Liver (tissue), 8 donors: ENCODE measurements at regions not wholly inside any gene's neighbourhood (a gene's known extent, or its start where the extent isn't known, plus 50 kb on each side); places are given as distances from the start of the nearest gene placed in this dataset.
"Not testable (repeated sequence)": the region's sequence is repeated elsewhere in the genome, so short reads cannot be mapped to it uniquely, and the experiment has no call there.

Experiments used
- DNase-seq: peaks from one replicate; pipeline ENCODE4 v3.0.0-alpha.2; 2017; ENCODE audit warnings: low spot score
- H3K27ac ChIP-seq, 2 donors: one replicate each; pipeline ENCODE4 v1.7.0; 2013; ENCODE audit warnings: inconsistent platforms in 2 of 2, low read length in 2 of 2, control low read depth in 1 of 2, low read depth in 1 of 2, mild to moderate bottlenecking in 1 of 2
- H3K27me3 ChIP-seq, 4 donors: one replicate each; pipeline versions ENCODE4 v1.6.1 to v1.7.0; 2013; ENCODE audit warnings: low read length in 3 of 4, inconsistent platforms in 1 of 4, mild to moderate bottlenecking in 1 of 4, moderate library complexity in 1 of 4; ENCODE audit not compliant: control insufficient read depth in 4 of 4, insufficient read depth in 4 of 4
- H3K36me3 ChIP-seq, 4 donors: one replicate each; pipeline versions ENCODE4 v1.6.1 to v1.7.0; 2013; ENCODE audit warnings: low read length in 3 of 4, mild to moderate bottlenecking in 3 of 4, low read depth in 1 of 4, moderate library complexity in 1 of 4; ENCODE audit not compliant: control insufficient read depth in 4 of 4, insufficient read depth in 3 of 4
- H3K4me1 ChIP-seq, 4 donors: one replicate each; pipeline versions ENCODE4 v1.6.1 to v1.7.0; 2013; ENCODE audit warnings: low read length in 3 of 4, mild to moderate bottlenecking in 3 of 4, moderate library complexity in 1 of 4; ENCODE audit not compliant: control insufficient read depth in 4 of 4, insufficient read depth in 4 of 4
- H3K4me3 ChIP-seq, 3 donors: one replicate each; pipeline versions ENCODE4 v1.6.1 to v1.7.0; 2013; ENCODE audit warnings: low read length in 3 of 3, control low read depth in 1 of 3, low read depth in 1 of 3, mild to moderate bottlenecking in 1 of 3
- H3K9ac ChIP-seq, 2 donors: one replicate each; pipeline ENCODE4 v1.7.0; 2013; ENCODE audit warnings: low read length in 2 of 2, mild to moderate bottlenecking in 2 of 2, moderate library complexity in 2 of 2, control low read depth in 1 of 2, low read depth in 1 of 2
- H3K9me3 ChIP-seq, 4 donors: one replicate each; pipeline versions ENCODE4 v1.6.1 to v1.7.0; 2013; ENCODE audit warnings: low read length in 3 of 4; ENCODE audit not compliant: control insufficient read depth in 4 of 4
- FOXA1 ChIP-seq: IDR thresholded peaks from 2 replicates; pipeline ENCODE4 v1.6.1; 2016; ENCODE audit warnings: antibody characterized with exemption
- FOXA2 ChIP-seq: IDR thresholded peaks from 2 replicates; pipeline ENCODE4 v1.6.1; 2016; ENCODE audit warnings: antibody characterized with exemption
- HNF4A ChIP-seq, 2 donors: conservative IDR thresholded peaks; 2 replicates each; pipeline ENCODE4 v1.6.1; 2016; ENCODE audit warnings: antibody characterized with exemption in 2 of 2, mild to moderate bottlenecking in 2 of 2
- JUND ChIP-seq, 2 donors: IDR thresholded peaks; 2 replicates each; pipeline ENCODE4 v1.6.1; 2016; ENCODE audit warnings: antibody characterized with exemption in 2 of 2
- NR2F2 ChIP-seq: IDR thresholded peaks from 2 replicates; pipeline ENCODE4 v1.6.1; 2016; ENCODE audit warnings: antibody characterized with exemption
- RXRA ChIP-seq, 2 donors: IDR thresholded peaks; 2 replicates each; pipeline ENCODE4 v1.6.1; 2017 to 2018; ENCODE audit warnings: antibody characterized with exemption in 2 of 2, mild to moderate bottlenecking in 1 of 2
- SP1 ChIP-seq: IDR thresholded peaks from 2 replicates; pipeline ENCODE4 v1.6.1; 2018; ENCODE audit warnings: antibody characterized with exemption, mild to moderate bottlenecking
- whole genome bisulfite sequencing: extraction: QIAGEN DNeasy Blood & Tissue Kit; methylation state at CpG from one replicate; pipeline ENCODE4 v1.1.7; 2013; 5-methylcytosine and 5-hydroxymethylcytosine counted together
- TF ChIP-seq, protein P1 (sequence below): IDR thresholded peaks from 2 replicates; pipeline ENCODE4 v1.6.1; 2016; ENCODE audit warnings: antibody characterized with exemption, mild to moderate bottlenecking
- TF ChIP-seq, protein P2 (sequence below): IDR thresholded peaks from 2 replicates; pipeline ENCODE4 v1.6.1; 2016; ENCODE audit warnings: antibody characterized with exemption
- TF ChIP-seq, protein P3 (sequence below): fragments of 150-350 bp; IDR thresholded peaks from 2 replicates; pipeline ENCODE4 v1.5.1; 2017; ENCODE audit warnings: improper control_type of control experiment, low read depth, low read length; ENCODE audit not compliant: missing input control
- TF ChIP-seq, protein P4 (sequence below): IDR thresholded peaks from 2 replicates; pipeline ENCODE4 v1.6.1; 2016; ENCODE audit warnings: antibody characterized with exemption
- TF ChIP-seq, protein P5 (sequence below): IDR thresholded peaks from 2 replicates; pipeline ENCODE4 v1.6.1; 2016; ENCODE audit warnings: antibody characterized with exemption
- donor health status: healthy.
- donor health status: healthy.
- donor health status: healthy.
- donor health status: healthy.
- donor health status: healthy.

DNA sequence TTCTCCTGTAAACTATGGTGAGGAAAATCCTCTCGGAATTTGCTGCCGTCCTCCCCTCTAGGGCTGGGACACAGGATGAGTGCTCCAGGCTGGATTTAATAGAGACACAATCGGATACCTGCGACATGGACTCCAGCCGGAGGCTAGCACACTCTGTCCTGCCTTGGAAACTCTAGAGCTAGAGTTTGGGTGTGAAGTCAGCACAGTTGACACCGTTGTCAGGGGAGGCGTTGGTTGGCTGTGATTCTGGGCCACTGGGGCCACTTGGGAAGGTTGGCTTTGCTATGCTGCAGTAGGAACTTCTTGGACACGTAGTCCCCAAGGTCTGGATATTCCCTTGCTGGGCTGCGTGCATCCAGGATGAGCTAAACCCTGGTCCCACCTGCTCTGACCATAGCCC lies 169.4 kb downstream of the NRN1 start:
- WGBS, result 93% methylated on average over 9 of the region's 9 CpGs
- H3K9ac ChIP-seq, result no peak overlapping the region

DNA sequence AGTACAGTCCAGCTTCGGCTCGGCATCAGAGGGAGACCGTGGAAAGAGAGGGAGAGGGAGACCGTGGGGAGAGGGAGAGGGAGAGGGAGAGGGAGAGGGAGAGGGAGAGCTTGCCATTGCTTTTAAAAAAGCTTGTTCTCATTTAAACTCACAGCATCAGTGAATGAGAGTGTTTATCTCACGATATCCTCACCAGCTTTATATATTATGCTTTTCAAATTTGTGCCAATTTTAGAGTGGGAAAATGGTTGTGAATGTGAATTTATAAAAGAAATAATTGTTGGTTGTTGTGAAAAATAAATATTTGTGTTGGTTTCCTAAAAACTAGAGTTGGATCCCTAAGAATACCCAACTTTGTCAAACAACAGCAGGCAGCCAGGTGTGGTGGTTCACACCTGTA lies 170.1 kb downstream of the NRN1 start:
- not testable (repeated sequence) for H3K27ac ChIP-seq, H3K9ac ChIP-seq, H3K4me1 ChIP-seq, H3K4me3 ChIP-seq, H3K9me3 ChIP-seq, H3K36me3 ChIP-seq, H3K27me3 ChIP-seq, DNase-seq
- WGBS, result 47% methylated on average over 2 of the region's 5 CpGs

More for the DNA sequence above, 169.4 kb downstream of the NRN1 start:
- Histone ChIP-seq H3K4me3 (no peak overlapping the region), H3K36me3 (no peaks in the 10 kb centered on the region), H3K4me1 (no peaks in the 10 kb centered on the region), H3K9me3 (no peaks in the 10 kb centered on the region), H3K27ac (no peak overlapping the region), H3K27me3 (peaks cover 0 to 1% (median 0%) of the 10 kb centered on the region in 4 donors)
- no peak for DNase-seq
- TF ChIP-seq, protein P1, sequence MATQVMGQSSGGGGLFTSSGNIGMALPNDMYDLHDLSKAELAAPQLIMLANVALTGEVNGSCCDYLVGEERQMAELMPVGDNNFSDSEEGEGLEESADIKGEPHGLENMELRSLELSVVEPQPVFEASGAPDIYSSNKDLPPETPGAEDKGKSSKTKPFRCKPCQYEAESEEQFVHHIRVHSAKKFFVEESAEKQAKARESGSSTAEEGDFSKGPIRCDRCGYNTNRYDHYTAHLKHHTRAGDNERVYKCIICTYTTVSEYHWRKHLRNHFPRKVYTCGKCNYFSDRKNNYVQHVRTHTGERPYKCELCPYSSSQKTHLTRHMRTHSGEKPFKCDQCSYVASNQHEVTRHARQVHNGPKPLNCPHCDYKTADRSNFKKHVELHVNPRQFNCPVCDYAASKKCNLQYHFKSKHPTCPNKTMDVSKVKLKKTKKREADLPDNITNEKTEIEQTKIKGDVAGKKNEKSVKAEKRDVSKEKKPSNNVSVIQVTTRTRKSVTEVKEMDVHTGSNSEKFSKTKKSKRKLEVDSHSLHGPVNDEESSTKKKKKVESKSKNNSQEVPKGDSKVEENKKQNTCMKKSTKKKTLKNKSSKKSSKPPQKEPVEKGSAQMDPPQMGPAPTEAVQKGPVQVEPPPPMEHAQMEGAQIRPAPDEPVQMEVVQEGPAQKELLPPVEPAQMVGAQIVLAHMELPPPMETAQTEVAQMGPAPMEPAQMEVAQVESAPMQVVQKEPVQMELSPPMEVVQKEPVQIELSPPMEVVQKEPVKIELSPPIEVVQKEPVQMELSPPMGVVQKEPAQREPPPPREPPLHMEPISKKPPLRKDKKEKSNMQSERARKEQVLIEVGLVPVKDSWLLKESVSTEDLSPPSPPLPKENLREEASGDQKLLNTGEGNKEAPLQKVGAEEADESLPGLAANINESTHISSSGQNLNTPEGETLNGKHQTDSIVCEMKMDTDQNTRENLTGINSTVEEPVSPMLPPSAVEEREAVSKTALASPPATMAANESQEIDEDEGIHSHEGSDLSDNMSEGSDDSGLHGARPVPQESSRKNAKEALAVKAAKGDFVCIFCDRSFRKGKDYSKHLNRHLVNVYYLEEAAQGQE, result no peak
- TF ChIP-seq RXRA (IDR thresholded peaks at IDR 0.05) (no peak), JUND (IDR thresholded peaks at IDR 0.05) (no peak), FOXA2 (no peak), NR2F2 (no peak), FOXA1 (no peak), SP1 (no peak), HNF4A (conservative IDR thresholded peaks at IDR 0.05) (no peak)
- TF ChIP-seq, protein P2, sequence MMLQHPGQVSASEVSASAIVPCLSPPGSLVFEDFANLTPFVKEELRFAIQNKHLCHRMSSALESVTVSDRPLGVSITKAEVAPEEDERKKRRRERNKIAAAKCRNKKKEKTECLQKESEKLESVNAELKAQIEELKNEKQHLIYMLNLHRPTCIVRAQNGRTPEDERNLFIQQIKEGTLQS, result no peak
- TF ChIP-seq, protein P3, sequence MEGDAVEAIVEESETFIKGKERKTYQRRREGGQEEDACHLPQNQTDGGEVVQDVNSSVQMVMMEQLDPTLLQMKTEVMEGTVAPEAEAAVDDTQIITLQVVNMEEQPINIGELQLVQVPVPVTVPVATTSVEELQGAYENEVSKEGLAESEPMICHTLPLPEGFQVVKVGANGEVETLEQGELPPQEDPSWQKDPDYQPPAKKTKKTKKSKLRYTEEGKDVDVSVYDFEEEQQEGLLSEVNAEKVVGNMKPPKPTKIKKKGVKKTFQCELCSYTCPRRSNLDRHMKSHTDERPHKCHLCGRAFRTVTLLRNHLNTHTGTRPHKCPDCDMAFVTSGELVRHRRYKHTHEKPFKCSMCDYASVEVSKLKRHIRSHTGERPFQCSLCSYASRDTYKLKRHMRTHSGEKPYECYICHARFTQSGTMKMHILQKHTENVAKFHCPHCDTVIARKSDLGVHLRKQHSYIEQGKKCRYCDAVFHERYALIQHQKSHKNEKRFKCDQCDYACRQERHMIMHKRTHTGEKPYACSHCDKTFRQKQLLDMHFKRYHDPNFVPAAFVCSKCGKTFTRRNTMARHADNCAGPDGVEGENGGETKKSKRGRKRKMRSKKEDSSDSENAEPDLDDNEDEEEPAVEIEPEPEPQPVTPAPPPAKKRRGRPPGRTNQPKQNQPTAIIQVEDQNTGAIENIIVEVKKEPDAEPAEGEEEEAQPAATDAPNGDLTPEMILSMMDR, result no peak
- TF ChIP-seq, protein P4, sequence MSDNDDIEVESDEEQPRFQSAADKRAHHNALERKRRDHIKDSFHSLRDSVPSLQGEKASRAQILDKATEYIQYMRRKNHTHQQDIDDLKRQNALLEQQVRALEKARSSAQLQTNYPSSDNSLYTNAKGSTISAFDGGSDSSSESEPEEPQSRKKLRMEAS, result no peak
- TF ChIP-seq, protein P5, sequence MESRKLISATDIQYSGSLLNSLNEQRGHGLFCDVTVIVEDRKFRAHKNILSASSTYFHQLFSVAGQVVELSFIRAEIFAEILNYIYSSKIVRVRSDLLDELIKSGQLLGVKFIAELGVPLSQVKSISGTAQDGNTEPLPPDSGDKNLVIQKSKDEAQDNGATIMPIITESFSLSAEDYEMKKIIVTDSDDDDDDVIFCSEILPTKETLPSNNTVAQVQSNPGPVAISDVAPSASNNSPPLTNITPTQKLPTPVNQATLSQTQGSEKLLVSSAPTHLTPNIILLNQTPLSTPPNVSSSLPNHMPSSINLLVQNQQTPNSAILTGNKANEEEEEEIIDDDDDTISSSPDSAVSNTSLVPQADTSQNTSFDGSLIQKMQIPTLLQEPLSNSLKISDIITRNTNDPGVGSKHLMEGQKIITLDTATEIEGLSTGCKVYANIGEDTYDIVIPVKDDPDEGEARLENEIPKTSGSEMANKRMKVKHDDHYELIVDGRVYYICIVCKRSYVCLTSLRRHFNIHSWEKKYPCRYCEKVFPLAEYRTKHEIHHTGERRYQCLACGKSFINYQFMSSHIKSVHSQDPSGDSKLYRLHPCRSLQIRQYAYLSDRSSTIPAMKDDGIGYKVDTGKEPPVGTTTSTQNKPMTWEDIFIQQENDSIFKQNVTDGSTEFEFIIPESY, result no peak
